HG03521 (cell line): ENCODE measurements at regions not wholly inside any gene's neighbourhood (a gene's known extent, or its start where the extent isn't known, plus 50 kb on each side); places are given as distances from the start of the nearest gene placed in this dataset.

Source experiments
- ATAC-seq: cut with Tn5 transposase; IDR thresholded peaks from one replicate; pipeline ENCODE4 v1.9.1; 2021; ENCODE audit warnings: mild to moderate bottlenecking, moderate library complexity; ENCODE audit not compliant: unreplicated experiment

- ATAC-seq = no peak
These were observed 124.4 kb upstream of the MAP1B start for GRCh38 chr5:71982717-71983395.

- ATAC-seq = no peak
These were observed 121.2 kb upstream of the MAP1B start for GRCh38 chr5:71986101-71986500.

DNA sequence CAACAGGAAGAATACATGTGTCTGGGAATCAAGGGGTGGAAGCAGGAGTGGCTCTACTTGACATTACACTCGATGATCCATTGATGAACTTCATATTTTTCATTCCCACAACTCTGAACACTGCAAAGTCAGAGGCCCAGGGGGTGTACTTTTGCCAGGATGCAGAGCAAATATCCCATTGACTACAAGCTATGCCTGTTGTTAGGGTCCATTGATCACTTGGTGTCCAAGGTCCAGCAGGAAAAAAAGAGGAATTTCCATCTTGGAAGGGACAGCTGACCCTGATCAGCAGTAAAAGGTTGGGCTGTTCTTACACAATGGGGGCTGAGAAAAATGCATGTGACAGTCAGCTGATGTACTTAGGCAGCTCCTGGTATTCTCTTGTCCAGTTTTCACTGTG lies 118.5 kb upstream of the MAP1B start:
- ATAC-seq = no peak

GRCh38 chr5:71993600-71993999 lies 113.7 kb upstream of the MAP1B start:
- no peak for ATAC-seq

GRCh38 chr5:71996789-71997188 lies 110.5 kb upstream of the MAP1B start:
- no peak for ATAC-seq

DNA sequence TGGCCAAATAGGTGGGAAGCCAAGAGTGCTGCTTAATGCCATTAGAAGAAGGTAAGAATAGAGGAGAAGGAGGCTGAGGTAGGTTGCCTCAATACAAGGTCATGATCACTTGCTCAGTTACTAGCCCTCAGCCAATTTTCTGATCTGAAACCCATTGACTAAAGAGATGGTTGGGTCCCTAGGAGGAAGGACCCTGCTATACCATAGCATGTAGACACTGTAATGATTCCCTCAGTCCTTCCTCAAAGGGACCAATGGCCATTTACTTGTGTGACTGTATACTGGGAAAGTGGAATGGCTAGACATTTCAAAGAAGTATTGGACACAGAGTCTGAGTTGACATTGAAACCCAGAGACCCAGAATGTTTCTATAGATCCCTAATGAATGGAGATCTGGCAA lies 108.5 kb upstream of the MAP1B start:
- ATAC-seq = no peak

DNA sequence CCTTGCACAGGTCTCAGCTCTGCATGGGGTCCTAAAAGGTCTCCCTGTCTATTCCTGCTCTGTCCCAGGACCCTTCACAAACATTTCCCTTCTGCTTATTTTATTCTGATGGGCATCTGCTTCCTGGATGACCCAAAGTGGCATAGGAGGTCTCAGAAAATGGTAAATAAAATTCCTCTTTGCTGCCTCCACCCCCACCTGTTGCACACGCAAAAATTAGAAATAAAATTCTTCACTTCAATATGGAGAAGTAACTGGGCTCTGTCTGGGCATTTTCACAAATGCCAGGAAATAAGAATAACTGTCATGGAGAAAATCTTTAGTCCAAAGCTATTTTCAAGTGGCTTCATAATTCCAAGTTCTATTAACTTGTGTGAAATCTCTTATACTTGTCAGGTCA lies 106.6 kb upstream of the MAP1B start:
- ATAC-seq = no peak

GRCh38 chr5:72005671-72006070 lies 101.6 kb upstream of the MAP1B start:
- ATAC-seq = no peak

DNA sequence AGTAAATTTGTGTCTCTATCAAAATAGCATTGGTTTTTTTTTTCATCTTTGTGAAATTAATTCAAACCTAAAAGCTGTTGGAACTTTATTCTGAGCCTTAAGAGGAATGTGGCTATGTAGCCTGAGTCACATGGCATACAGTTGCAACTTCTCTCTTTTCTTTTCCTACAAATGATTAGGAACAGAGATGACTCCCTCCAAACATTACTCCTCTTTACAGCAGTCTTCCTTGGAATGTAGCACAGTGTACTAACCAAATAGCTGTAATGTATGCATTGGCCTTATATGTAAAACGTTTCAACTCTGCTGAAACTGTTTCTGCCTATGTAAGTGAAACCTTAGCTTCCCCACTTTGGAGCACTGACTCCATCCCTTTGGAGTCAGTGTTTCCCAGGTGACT lies 100.9 kb upstream of the MAP1B start:
- ATAC-seq = no peak

DNA sequence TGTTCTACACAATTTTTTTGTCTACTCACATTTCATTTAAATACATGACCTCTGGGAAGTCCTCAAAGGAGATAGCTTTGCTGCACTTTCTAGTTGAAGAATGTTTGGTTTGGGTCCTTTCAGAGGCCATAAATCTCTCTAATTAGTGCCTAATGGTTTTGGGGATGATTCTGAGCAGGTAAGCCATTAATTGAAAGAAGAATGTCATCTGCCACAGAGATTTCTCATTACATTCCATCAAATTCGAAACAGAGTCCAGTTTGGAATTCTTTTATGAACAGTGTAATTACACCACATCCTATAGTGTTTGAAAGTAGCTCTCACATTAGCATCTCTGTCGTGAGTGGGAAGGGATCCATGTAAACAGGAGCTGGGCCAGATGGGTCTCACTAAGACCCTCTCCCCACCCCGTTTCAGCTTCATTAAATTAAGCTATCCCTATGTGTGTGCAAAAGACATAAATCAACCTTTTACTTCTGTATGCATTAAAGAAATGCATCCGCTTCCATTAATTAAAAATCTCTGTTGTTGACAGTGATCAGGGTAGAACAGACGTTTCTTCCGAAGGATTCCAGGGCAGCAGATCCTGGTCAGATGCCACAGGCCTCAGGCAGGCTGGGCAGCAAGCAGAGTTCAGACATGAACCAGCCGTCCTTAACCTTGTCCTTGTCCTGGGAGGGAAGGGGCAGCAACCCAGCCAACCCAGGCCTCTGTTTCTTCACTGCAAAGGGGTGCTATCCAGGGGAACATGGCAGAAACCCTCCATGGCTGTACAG lies 99.8 kb upstream of the MAP1B start:
- no peak for ATAC-seq

- ATAC-seq = no peak
These were observed 98.0 kb upstream of the MAP1B start for GRCh38 chr5:72009280-72009679.

DNA sequence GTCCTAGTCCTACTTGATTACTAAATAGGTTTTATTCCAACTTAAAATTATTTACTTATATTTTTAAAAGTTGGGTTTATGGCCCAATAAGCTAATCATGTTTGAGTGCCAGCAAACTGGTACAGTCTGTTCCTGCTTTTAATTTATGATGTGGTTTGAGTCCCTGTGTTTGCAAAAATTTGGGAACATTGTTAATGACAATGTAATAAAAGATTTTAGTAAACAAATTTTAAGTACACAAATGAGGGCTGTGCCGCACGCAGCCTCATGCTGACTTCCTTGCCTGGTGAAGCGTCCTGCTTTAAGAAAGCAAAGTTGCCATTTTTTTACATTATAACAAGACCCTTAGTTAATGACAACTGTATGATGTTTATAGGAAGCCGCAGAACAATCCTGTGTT lies 96.8 kb upstream of the MAP1B start:
- ATAC-seq = no peak

GRCh38 chr5:72012906-72013305 lies 94.4 kb upstream of the MAP1B start:
- ATAC-seq = no peak

DNA sequence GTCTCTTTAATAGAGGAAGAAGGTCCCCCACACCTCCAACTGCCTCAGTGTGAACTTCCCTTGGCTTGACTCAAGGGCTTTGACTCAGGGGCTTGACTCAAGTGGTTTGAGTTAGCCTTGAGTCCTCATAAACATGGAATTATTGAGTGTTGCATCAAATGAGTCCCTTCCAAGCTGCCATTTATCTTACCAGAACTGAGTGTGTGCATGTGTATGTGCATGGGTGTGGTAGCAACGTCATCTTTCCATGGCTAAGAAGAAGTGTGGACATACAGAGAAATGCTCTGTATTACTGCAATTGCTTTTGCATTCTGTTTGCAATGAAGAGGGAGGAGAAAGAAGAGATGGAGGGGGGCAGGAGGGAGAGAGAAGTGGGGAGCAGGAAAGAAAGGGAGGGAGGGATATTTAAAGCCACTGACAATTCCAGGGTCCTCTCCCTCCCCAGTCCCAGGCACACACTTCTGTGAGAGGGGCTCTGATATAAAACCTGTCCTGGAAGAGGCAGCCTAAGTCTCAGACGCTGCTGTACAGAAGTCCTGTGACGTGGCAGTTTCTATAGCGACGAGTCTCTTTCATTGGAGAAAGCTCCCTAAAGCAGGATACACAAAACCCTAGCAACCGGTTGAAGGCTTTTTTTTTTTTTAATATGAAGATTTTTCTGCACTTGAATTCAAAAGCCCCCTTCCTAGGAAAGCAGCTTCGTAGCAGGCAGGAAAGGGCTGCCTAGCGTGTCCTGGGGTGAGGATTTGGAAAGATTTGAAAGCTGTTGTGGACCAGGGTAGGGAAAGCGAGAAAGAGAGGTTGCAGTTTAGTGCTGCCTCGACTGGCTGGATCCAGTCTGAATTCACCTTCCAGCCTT lies 93.3 kb upstream of the MAP1B start:
- ATAC-seq = no peak

- ATAC-seq = no peak
These were observed 92.1 kb upstream of the MAP1B start for GRCh38 chr5:72015103-72015548.

DNA sequence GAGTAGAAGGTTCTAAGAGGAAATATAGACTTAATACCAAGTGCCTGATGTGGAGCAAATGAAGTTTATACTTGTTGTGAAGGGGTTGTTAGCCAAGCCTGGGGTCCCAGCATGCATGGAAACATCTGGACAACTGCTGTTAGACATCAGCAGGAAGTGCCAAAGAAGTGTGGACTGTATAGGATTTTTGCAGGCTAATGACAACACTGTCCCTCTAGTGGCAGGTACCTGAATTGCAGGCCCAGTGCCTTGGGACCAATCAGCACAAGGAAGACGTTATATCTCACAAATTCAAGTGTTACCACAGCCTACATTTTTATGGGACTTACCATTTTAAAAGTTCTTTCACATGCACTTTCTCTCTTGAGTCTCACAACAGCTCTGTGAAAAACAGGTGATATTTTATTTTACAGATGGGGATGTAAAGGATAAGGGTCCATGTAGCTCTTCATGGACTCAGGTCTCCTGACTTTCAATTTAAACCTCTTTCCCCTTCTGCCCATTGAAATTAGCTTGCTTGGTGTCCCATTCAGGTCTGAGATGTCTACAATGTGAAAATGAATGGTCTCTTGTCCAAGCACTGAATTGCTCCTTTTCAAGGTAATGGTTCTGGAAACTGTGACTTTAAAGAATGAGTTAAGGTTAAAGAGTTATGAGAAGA lies 89.0 kb upstream of the MAP1B start:
- ATAC-seq = peak; percentile 50

- no peak for ATAC-seq
These were observed 86.9 kb upstream of the MAP1B start for GRCh38 chr5:72020161-72020983.

GRCh38 chr5:72021651-72022357 lies 85.5 kb upstream of the MAP1B start:
- ATAC-seq = no peak

DNA sequence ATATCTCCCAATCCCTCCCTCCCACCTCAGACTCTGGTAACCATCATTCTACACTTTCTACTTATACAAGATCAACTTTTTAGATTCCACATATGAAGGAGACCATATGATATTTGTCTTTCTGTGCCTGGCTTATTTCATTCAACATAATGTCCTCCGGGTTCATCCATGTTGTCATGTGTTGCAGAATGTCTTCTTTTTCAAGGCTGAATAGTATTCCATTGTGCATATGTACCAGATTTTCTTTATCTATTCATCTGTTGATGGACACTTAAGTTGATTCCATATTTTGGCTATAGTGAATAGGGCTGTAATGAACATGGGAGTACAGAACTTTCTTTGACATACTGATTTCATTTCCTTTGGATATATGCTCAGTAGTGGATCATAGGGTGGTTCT lies 78.9 kb upstream of the MAP1B start:
- ATAC-seq = no peak

- no peak for ATAC-seq
These were observed 77.0 kb upstream of the MAP1B start for GRCh38 chr5:72030237-72030636.
